Amniotic epithelial cell (primary cell): ENCODE measurements at regions not wholly inside any gene's neighbourhood (a gene's known extent, or its start where the extent isn't known, plus 50 kb on each side); places are given as distances from the start of the nearest gene placed in this dataset.
A peak's percentile ranks its signal among the peaks of the same experiment; 100 is the strongest.

Experiments used
- DNase-seq: peaks from one replicate; pipeline ENCODE4 v3.0.0-alpha.2; 2010; ENCODE audit warnings: low read depth

- DNase-seq, result no peak
Observed at GRCh38 chr1:188050250-188050649, 1221.5 kb downstream of the PLA2G4A start.

- peak; percentile 72 for DNase-seq
Observed at GRCh38 chr1:188056011-188056410, 1227.3 kb downstream of the PLA2G4A start.

- no peak for DNase-seq
Observed at GRCh38 chr1:188058801-188059200, 1230.1 kb downstream of the PLA2G4A start.

- no peak for DNase-seq
Observed at GRCh38 chr1:188061881-188062280, 1233.1 kb downstream of the PLA2G4A start.

- peak; percentile 80 for DNase-seq
Observed at GRCh38 chr1:188062456-188062855, 1233.7 kb downstream of the PLA2G4A start.

- peak; percentile 78 for DNase-seq
Observed at GRCh38 chr1:188065917-188066316, 1237.2 kb downstream of the PLA2G4A start.

GRCh38 chr1:188070848-188071247, 1242.1 kb downstream of the PLA2G4A start:
- DNase-seq, result peak; percentile 17

- DNase-seq, result no peak
Observed at GRCh38 chr1:188089015-188089414, 1260.3 kb downstream of the PLA2G4A start.

GRCh38 chr1:188089461-188089860, 1260.7 kb downstream of the PLA2G4A start:
- DNase-seq, result no peak

GRCh38 chr1:188096521-188096920, 1267.8 kb downstream of the PLA2G4A start:
- no peak for DNase-seq

GRCh38 chr1:188117436-188117835, 1288.7 kb downstream of the PLA2G4A start:
- DNase-seq, result no peak

- peak; percentile 8 for DNase-seq
Observed at GRCh38 chr1:188122646-188123045, 1293.9 kb downstream of the PLA2G4A start.

GRCh38 chr1:188127507-188127906, 1298.8 kb downstream of the PLA2G4A start:
- DNase-seq, result no peak

GRCh38 chr1:188128761-188129160, 1300.0 kb downstream of the PLA2G4A start:
- peak; percentile 36 for DNase-seq

GRCh38 chr1:188129856-188130838, 1301.4 kb downstream of the PLA2G4A start:
- DNase-seq, result no peak

GRCh38 chr1:188137221-188137620, 1308.5 kb downstream of the PLA2G4A start:
- DNase-seq, result no peak

GRCh38 chr1:188140958-188141357, 1312.2 kb downstream of the PLA2G4A start:
- DNase-seq, result no peak

GRCh38 chr1:188154196-188154595, 1325.4 kb downstream of the PLA2G4A start:
- no peak for DNase-seq

- DNase-seq, result no peak
Observed at GRCh38 chr1:188154761-188155160, 1326.0 kb downstream of the PLA2G4A start.

GRCh38 chr1:188155261-188155660, 1326.5 kb downstream of the PLA2G4A start:
- DNase-seq, result no peak

- DNase-seq, result no peak
Observed at GRCh38 chr1:188164459-188164858, 1335.7 kb downstream of the PLA2G4A start.

GRCh38 chr1:188166654-188167053, 1337.9 kb downstream of the PLA2G4A start:
- DNase-seq, result no peak

- DNase-seq, result no peak
Observed at GRCh38 chr1:188169971-188170370, 1341.2 kb downstream of the PLA2G4A start.

GRCh38 chr1:188170411-188170810, 1341.7 kb downstream of the PLA2G4A start:
- no peak for DNase-seq
